OCI-LY7 (cell line): ENCODE measurements at regions not wholly inside any gene's neighbourhood (a gene's known extent, or its start where the extent isn't known, plus 50 kb on each side); places are given as distances from the start of the nearest gene placed in this dataset.

Experiments used
- CTCF ChIP-seq: fragments of 200-600 bp; sonication (generic); conservative IDR thresholded peaks from 2 replicates; pipeline ENCODE4 v1.5.1; 2014; ENCODE audit warnings: mild to moderate bottlenecking, antibody characterized with exemption, low read length, moderate library complexity, mixed read lengths
- EZH2phosphoT487 ChIP-seq: fragments of 200-600 bp; sonication (generic); IDR thresholded peaks from 2 replicates; pipeline ENCODE4 v1.6.1; 2018; ENCODE audit warnings: low read depth, borderline replicate concordance, mild to moderate bottlenecking, mixed run types, antibody characterized with exemption, low read length, moderate library complexity, mixed read lengths

GRCh38 chr6:8860671-8861070, 425.3 kb upstream of the SLC35B3 start:
- no peak for TF ChIP-seq CTCF
- no peak for TF ChIP-seq EZH2phosphoT487
